ENCODE measurements at regions not wholly inside any gene's neighbourhood (a gene's known extent, or its start where the extent isn't known, plus 50 kb on each side); places are given as distances from the start of the nearest gene placed in this dataset.

- TF ChIP-seq CTCF (IDR thresholded peaks at IDR 0.05) (no peak), ZFX (IDR thresholded peaks at IDR 0.05; ENCODE audit: borderline replicate concordance) (no peak)
These were observed 137.2 kb upstream of the CBLB start for GRCh38 chr3:106006001-106006400.

All from 22Rv1 (cell line).